SU-DHL-6 (cell line): ENCODE measurements at regions not wholly inside any gene's neighbourhood (a gene's known extent, or its start where the extent isn't known, plus 50 kb on each side); places are given as distances from the start of the nearest gene placed in this dataset.

ENCODE experiments used
- H2AFZ ChIP-seq: fragments of 200-600 bp; sonication (generic); 2 replicates; pipeline ENCODE4 v1.6.1; 2014; ENCODE audit warnings: low read depth, mild to moderate bottlenecking, moderate library complexity, mixed read lengths, antibody characterized with exemption, low read length; ENCODE audit not compliant: severe bottlenecking
- H3F3A ChIP-seq: fragments of 200-600 bp; shearing (Covaris generic); 2 replicates; pipeline ENCODE4 v1.6.0; 2016; ENCODE audit warnings: antibody characterized with exemption, mild to moderate bottlenecking; ENCODE audit not compliant: insufficient read depth
- H3K27ac ChIP-seq: fragments of 200-600 bp; sonication (generic); 2 replicates; pipeline ENCODE4 v1.5.1; 2016; ENCODE audit warnings: low read depth, mild to moderate bottlenecking, low read length, moderate library complexity, mixed read lengths
- H3K27me3 ChIP-seq: fragments of 200-600 bp; sonication (generic), shearing (Covaris generic); 2 replicates; pipeline ENCODE4 v1.6.0; 2014; ENCODE audit warnings: mild to moderate bottlenecking, low read length
- H3K36me3 ChIP-seq: fragments of 200-600 bp; sonication (generic); 2 replicates; pipeline ENCODE4 v1.6.1; 2014; ENCODE audit warnings: mild to moderate bottlenecking, low read length, mixed read lengths
- H3K4me2 ChIP-seq: fragments of 300-600, 200-600 bp; shearing (Covaris generic), sonication (generic); 2 replicates; pipeline ENCODE4 v1.6.0; 2014; ENCODE audit warnings: low read length, low read depth, mild to moderate bottlenecking; ENCODE audit not compliant: poor library complexity, severe bottlenecking
- H3K4me3 ChIP-seq: fragments of 200-600 bp; sonication (generic); 2 replicates; pipeline ENCODE4 v1.5.1; 2014; ENCODE audit warnings: antibody characterized with exemption, low read length, mild to moderate bottlenecking, mixed read lengths; ENCODE audit not compliant: insufficient read depth, poor library complexity, severe bottlenecking
- H3K79me2 ChIP-seq: fragments of 200-600 bp; sonication (generic); 2 replicates; pipeline ENCODE4 v1.6.1; 2014; ENCODE audit warnings: mild to moderate bottlenecking, low read length, moderate library complexity; ENCODE audit not compliant: insufficient read depth
- H3K9ac ChIP-seq: fragments of 200-600 bp; sonication (generic); 2 replicates; pipeline ENCODE4 v1.7.0; 2014; ENCODE audit warnings: mild to moderate bottlenecking, low read length
- H3K9me2 ChIP-seq: fragments of 200-600 bp; sonication (generic); replicated peaks from 2 replicates; pipeline ENCODE4 v1.6.1; 2014; ENCODE audit warnings: low read length; ENCODE audit not compliant: insufficient read depth
- H3K9me3 ChIP-seq: fragments of 200-600 bp; sonication (generic); 2 replicates; pipeline ENCODE4 v1.6.1; 2014; ENCODE audit warnings: low read length, mixed read lengths; ENCODE audit not compliant: insufficient read depth
- H4K20me1 ChIP-seq: fragments of 200-600 bp; sonication (generic); 2 replicates; pipeline ENCODE4 v1.6.1; 2014; ENCODE audit warnings: low read depth, mild to moderate bottlenecking, antibody characterized with exemption, low read length, moderate library complexity, mixed read lengths
- CTCF ChIP-seq: fragments of 200-600 bp; sonication (generic); IDR thresholded peaks from one replicate; pipeline ENCODE4 v1.5.1; 2017; ENCODE audit warnings: antibody characterized with exemption, mild to moderate bottlenecking, low read length, moderate library complexity; ENCODE audit not compliant: insufficient read depth, poor library complexity, severe bottlenecking
- EZH2phosphoT487 ChIP-seq: fragments of 200-600 bp; sonication (generic), shearing (Covaris generic); conservative IDR thresholded peaks from 2 replicates; pipeline ENCODE4 v1.6.1; 2018; ENCODE audit warnings: mild to moderate bottlenecking, antibody characterized with exemption, low read length, moderate library complexity, mixed read lengths

GRCh38 chr11:59284773-59285129 lies 72.0 kb upstream of the MPEG1 start:
- TF ChIP-seq EZH2phosphoT487 (no peak), CTCF (no peak)
- Histone ChIP-seq H3K9me3 (no peaks in the 10 kb centered on the region), H3K27ac (peak overlapping the region; percentile 95), H3K9me2 (no peaks in the 10 kb centered on the region), H4K20me1 (no peaks in the 10 kb centered on the region), H3K4me2 (peak overlapping the region; percentile 93), H3K79me2 (peaks cover 36% of the 10 kb centered on the region), H3F3A (peaks cover 7% of the 10 kb centered on the region), H3K36me3 (peaks cover 14% of the 10 kb centered on the region), H3K4me3 (peak overlapping the region; percentile 35), H3K9ac (peak overlapping the region; percentile 89), H3K27me3 (no peaks in the 10 kb centered on the region), H2AFZ (peak overlapping the region; percentile 61)

DNA sequence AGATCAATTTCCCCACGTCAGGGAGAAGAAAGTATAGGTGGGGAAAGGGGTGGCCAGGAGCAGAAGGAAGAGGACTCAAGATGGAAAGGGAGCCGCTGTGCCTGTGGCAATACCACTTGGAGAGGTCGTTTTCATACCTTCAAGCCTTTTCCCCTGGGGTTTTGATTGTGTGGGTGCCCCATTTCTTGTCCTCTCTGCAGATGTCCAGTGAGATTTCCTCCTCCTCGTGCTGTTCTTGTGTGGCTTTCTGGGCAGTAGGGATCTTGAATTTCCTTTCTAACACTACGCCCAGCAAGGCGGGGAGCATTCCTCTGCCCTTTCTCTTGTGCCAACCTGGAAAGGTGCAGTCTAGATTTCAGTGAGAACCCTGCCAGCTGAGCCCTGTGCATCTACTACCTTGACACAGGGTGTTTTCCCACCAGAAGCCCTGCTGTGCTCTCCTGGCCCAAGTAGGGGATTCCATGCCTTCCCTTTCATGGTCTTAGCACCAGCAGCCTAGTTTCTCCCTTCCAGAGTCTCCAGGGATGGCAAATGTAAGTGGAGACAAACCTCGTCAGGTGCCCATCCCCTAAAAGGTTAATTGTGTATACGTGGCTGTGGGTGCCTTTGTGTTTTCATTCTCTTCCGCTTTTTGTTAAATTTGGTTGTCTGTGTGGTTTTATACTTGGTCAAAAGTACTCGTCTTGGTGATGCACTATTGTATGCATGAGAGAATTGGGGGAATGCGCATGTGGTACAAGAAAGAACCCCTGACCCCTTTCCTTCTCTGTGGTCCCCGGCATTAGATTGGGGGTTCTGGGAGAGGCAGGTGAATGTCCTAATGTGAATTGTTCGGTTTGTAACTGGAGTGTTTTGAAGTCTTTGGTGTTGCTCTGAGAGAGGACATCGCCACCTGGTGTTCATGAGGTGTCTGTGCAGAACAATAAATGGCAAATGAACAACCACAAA lies 71.4 kb upstream of the MPEG1 start:
- Histone ChIP-seq H3K79me2 (peaks cover 36% of the 10 kb centered on the region), H2AFZ (peak overlapping the region; percentile 61), H3K36me3 (peaks cover 14% of the 10 kb centered on the region), H3K27ac (peak overlapping the region; percentile 95), H3K27me3 (no peaks in the 10 kb centered on the region), H3K9ac (peak overlapping the region; percentile 89), H3K4me3 (peak overlapping the region; percentile 69), H3K9me3 (no peaks in the 10 kb centered on the region), H4K20me1 (no peaks in the 10 kb centered on the region), H3F3A (peaks cover 7% of the 10 kb centered on the region), H3K9me2 (no peaks in the 10 kb centered on the region), H3K4me2 (peak overlapping the region; percentile 93)
- TF ChIP-seq CTCF: peak; percentile 80
- TF ChIP-seq EZH2phosphoT487: no peak

DNA sequence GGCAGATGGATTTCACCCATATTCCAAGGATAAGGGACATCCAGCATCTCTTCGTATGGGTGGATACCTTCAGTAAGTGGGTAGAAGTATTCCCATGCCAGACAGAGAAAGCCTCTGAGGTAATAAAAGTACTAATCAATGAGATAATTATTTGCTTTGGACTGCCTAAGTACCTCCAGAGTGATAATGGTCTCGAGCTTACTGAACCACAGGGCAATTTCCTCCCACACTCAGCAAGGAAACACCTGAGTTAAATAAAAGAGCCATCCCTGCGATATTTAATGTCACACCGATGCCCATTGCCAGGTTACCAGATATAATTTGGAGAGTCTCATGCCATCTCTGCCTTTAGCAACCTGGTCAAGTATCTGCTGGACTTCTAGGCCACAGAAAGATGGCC lies 70.6 kb upstream of the MPEG1 start:
- Histone ChIP-seq H3K27me3 (no peaks in the 10 kb centered on the region), H3F3A (peaks cover 7% of the 10 kb centered on the region), H4K20me1 (no peaks in the 10 kb centered on the region), H3K9me2 (no peaks in the 10 kb centered on the region), H2AFZ (no peak overlapping the region), H3K9ac (peak overlapping the region; percentile 89), H3K4me2 (peak overlapping the region; percentile 93), H3K36me3 (peaks cover 14% of the 10 kb centered on the region), H3K9me3 (no peaks in the 10 kb centered on the region), H3K79me2 (peaks cover 36% of the 10 kb centered on the region), H3K27ac (peak overlapping the region; percentile 95), H3K4me3 (peak overlapping the region; percentile 69)
- TF ChIP-seq EZH2phosphoT487: no peak
- TF ChIP-seq CTCF: no peak
